Esophagus muscularis mucosa (tissue), 4 donors: ENCODE measurements at regions not wholly inside any gene's neighbourhood (a gene's known extent, or its start where the extent isn't known, plus 50 kb on each side); places are given as distances from the start of the nearest gene placed in this dataset.

Source experiments
- CTCF ChIP-seq, 3 experiments: fragments of 200-600 bp in 2 of 3; fragments of 450-650 bp in 1 of 3; sonication (generic) in 2 of 3; IDR thresholded peaks; one replicate each; pipeline ENCODE4 v1.5.1; 2017 to 2019; ENCODE audit warnings: antibody characterized with exemption in 3 of 3, mild to moderate bottlenecking in 2 of 3, moderate library complexity in 1 of 3
- EP300 ChIP-seq: sonication (generic); formaldehyde crosslinking; IDR thresholded peaks from one replicate; pipeline ENCODE4 v1.6.1; 2017; ENCODE audit warnings: antibody characterized with exemption
- POLR2A ChIP-seq: fragments of 450-650 bp; IDR thresholded peaks from one replicate; pipeline ENCODE4 v1.6.1; 2017; ENCODE audit warnings: antibody characterized with exemption, moderate library complexity, mild to moderate bottlenecking, low read depth
- POLR2AphosphoS5 ChIP-seq, 2 donors: sonication (generic); formaldehyde crosslinking; IDR thresholded peaks; one replicate each; pipeline ENCODE4 v1.6.1; 2017; ENCODE audit warnings: antibody characterized with exemption in 2 of 2

GRCh38 chr17:77034677-77035424 is 105.9 kb upstream of the SEC14L1 start:
- TF ChIP-seq CTCF (IDR thresholded peaks at IDR 0.05), result no peak
- no peak for TF ChIP-seq POLR2AphosphoS5 (IDR thresholded peaks at IDR 0.05)
- TF ChIP-seq EP300, result no peak
- TF ChIP-seq POLR2A, result no peak
